COR-L47 (cell line): ENCODE measurements at regions not wholly inside any gene's neighbourhood (a gene's known extent, or its start where the extent isn't known, plus 50 kb on each side); places are given as distances from the start of the nearest gene placed in this dataset.
"Not testable (repeated sequence)": the region's sequence is repeated elsewhere in the genome, so short reads cannot be mapped to it uniquely, and the experiment has no call there.

ENCODE experiments used
- DNase-seq: peaks from one replicate; lab custom pipeline; 2025; lab: John Stamatoyannopoulos, UW

GRCh38 chr16:62390214-62390613, 354.0 kb upstream of the CDH8 start:
- no peak for DNase-seq

GRCh38 chr16:62386411-62386810, 350.2 kb upstream of the CDH8 start:
- no peak for DNase-seq

GRCh38 chr16:62383941-62384340, 347.7 kb upstream of the CDH8 start:
- no peak for DNase-seq

- no peak for DNase-seq
These were observed 334.2 kb upstream of the CDH8 start for GRCh38 chr16:62370445-62370844.

- DNase-seq, result no peak
These were observed 327.3 kb upstream of the CDH8 start for GRCh38 chr16:62363501-62363900.

GRCh38 chr16:62353355-62353754, 317.1 kb upstream of the CDH8 start:
- DNase-seq, result no peak

- no peak for DNase-seq
These were observed 306.0 kb upstream of the CDH8 start for GRCh38 chr16:62342216-62342615.

- DNase-seq, result no peak
These were observed 299.1 kb upstream of the CDH8 start for GRCh38 chr16:62335356-62335755.

- DNase-seq, result no peak
These were observed 285.4 kb upstream of the CDH8 start for GRCh38 chr16:62321606-62322005.

- DNase-seq, result no peak
These were observed 262.4 kb upstream of the CDH8 start for GRCh38 chr16:62298600-62298999.

GRCh38 chr16:62294213-62294972, 258.2 kb upstream of the CDH8 start:
- DNase-seq, result no peak

- no peak for DNase-seq
These were observed 252.9 kb upstream of the CDH8 start for GRCh38 chr16:62288990-62289629.

- no peak for DNase-seq
These were observed 244.3 kb upstream of the CDH8 start for GRCh38 chr16:62280506-62280905.

GRCh38 chr16:62277942-62278341, 241.7 kb upstream of the CDH8 start:
- no peak for DNase-seq

- DNase-seq, result no peak
These were observed 240.4 kb upstream of the CDH8 start for GRCh38 chr16:62276637-62277036.

GRCh38 chr16:62272035-62272434, 235.8 kb upstream of the CDH8 start:
- no peak for DNase-seq

- DNase-seq, result no peak
These were observed 225.5 kb upstream of the CDH8 start for GRCh38 chr16:62261760-62262159.

- not testable (repeated sequence) for DNase-seq
These were observed 222.7 kb upstream of the CDH8 start for GRCh38 chr16:62258931-62259435.

GRCh38 chr16:62256406-62256805, 220.2 kb upstream of the CDH8 start:
- no peak for DNase-seq

- no peak for DNase-seq
These were observed 218.6 kb upstream of the CDH8 start for GRCh38 chr16:62254847-62255246.

- DNase-seq, result no peak
These were observed 218.1 kb upstream of the CDH8 start for GRCh38 chr16:62254372-62254771.

- DNase-seq, result no peak
These were observed 217.7 kb upstream of the CDH8 start for GRCh38 chr16:62253966-62254365.

- DNase-seq, result no peak
These were observed 212.8 kb upstream of the CDH8 start for GRCh38 chr16:62249069-62249468.

GRCh38 chr16:62240722-62241121, 204.5 kb upstream of the CDH8 start:
- DNase-seq, result no peak
